ENCODE measurements at regions not wholly inside any gene's neighbourhood (a gene's known extent, or its start where the extent isn't known, plus 50 kb on each side); places are given as distances from the start of the nearest gene placed in this dataset.

DNA sequence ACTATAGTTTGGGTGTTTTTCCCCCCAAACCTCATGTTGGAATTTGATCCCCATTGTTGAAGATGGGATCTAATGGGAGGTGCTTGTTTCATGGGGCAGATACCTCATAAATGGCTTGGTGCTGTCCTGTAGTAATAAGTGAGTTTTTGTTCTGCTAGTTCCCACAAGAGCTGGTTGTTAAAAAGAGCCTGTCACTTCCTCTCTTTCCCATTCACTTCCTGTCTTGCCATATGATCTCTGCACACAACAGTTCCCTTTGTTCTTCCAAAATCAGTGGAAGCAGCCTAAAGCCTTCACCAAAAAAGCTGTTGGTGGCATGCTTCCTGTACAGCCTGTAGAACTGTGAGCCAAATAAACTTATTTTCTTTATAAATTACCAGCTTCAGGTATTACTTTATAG is 768.2 kb upstream of the VRK2 start:
- no peak overlapping the region for H3K4me2 ChIP-seq (ENCODE audit: low read depth, low read length, poor library complexity, severe bottlenecking)

DNA sequence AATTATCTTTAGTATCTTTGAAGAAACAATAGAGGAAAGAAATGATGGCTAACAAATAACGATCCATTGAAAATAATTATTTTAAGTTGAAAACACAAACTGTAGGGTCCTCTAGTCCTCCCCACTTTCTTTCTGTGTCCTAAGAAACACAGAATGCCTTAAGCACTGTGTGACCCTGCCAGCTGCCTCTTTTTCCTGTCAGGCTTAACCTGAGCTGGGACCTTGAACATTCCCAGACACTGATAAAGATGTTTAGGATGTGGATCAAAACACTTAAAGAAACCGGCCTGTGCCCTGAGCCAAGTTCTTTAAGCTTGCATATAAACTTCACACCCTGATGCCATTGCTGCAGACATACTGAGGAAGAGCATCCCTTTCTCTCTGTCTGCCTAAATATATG is 755.4 kb upstream of the VRK2 start:
- Histone ChIP-seq H3K36me3 (ENCODE audit: insufficient read depth, low read length) (no peaks in the 10 kb centered on the region), H3K9me3 (ENCODE audit: insufficient read depth, low read depth, low read length) (no peaks in the 10 kb centered on the region), H3K4me3 (ENCODE audit: low read length, poor library complexity, severe bottlenecking) (no peak overlapping the region), H3K79me2 (ENCODE audit: insufficient read depth, low read length) (no peaks in the 10 kb centered on the region), H2AFZ (ENCODE audit: low read length) (no peak overlapping the region), H4K20me1 (ENCODE audit: insufficient read depth, low read length, poor library complexity, severe bottlenecking) (no peaks in the 10 kb centered on the region), H3F3A (ENCODE audit: low read depth) (no peaks in the 10 kb centered on the region), H3K4me1 (ENCODE audit: insufficient read depth, low read length, poor library complexity, severe bottlenecking) (no peaks in the 10 kb centered on the region), H3K9me2 (replicated peaks; ENCODE audit: low read depth, low read length) (no peaks in the 10 kb centered on the region), H3K4me2 (ENCODE audit: low read depth, low read length, poor library complexity, severe bottlenecking) (no peak overlapping the region), H3K9ac (ENCODE audit: low read depth, low read length, poor library complexity, severe bottlenecking) (no peak overlapping the region), H3K27me3 (ENCODE audit: insufficient read depth, low read length, poor library complexity, severe bottlenecking) (no peaks in the 10 kb centered on the region)
- no peak for TF ChIP-seq EZH2phosphoT487 (IDR thresholded peaks at IDR 0.05; ENCODE audit: borderline replicate concordance)
- TF ChIP-seq, protein P1, sequence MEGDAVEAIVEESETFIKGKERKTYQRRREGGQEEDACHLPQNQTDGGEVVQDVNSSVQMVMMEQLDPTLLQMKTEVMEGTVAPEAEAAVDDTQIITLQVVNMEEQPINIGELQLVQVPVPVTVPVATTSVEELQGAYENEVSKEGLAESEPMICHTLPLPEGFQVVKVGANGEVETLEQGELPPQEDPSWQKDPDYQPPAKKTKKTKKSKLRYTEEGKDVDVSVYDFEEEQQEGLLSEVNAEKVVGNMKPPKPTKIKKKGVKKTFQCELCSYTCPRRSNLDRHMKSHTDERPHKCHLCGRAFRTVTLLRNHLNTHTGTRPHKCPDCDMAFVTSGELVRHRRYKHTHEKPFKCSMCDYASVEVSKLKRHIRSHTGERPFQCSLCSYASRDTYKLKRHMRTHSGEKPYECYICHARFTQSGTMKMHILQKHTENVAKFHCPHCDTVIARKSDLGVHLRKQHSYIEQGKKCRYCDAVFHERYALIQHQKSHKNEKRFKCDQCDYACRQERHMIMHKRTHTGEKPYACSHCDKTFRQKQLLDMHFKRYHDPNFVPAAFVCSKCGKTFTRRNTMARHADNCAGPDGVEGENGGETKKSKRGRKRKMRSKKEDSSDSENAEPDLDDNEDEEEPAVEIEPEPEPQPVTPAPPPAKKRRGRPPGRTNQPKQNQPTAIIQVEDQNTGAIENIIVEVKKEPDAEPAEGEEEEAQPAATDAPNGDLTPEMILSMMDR (conservative IDR thresholded peaks at IDR 0.05; ENCODE audit: low read length), result no peak

More for the DNA sequence above, 768.2 kb upstream of the VRK2 start:
- no peaks in the 10 kb centered on the region for H3K79me2 ChIP-seq (ENCODE audit: insufficient read depth, low read length)
- no peaks in the 10 kb centered on the region for H3F3A ChIP-seq (ENCODE audit: low read depth)
- H3K9ac ChIP-seq (ENCODE audit: low read depth, low read length, poor library complexity, severe bottlenecking), result no peak overlapping the region
- H3K4me3 ChIP-seq (ENCODE audit: low read length, poor library complexity, severe bottlenecking), result no peak overlapping the region
- no peaks in the 10 kb centered on the region for H3K27me3 ChIP-seq (ENCODE audit: insufficient read depth, low read length, poor library complexity, severe bottlenecking)
- H3K4me1 ChIP-seq (ENCODE audit: insufficient read depth, low read length, poor library complexity, severe bottlenecking), result no peaks in the 10 kb centered on the region
- H3K9me2 ChIP-seq (replicated peaks; ENCODE audit: low read depth, low read length), result no peaks in the 10 kb centered on the region
- no peak overlapping the region for H2AFZ ChIP-seq (ENCODE audit: low read length)
- no peaks in the 10 kb centered on the region for H4K20me1 ChIP-seq (ENCODE audit: insufficient read depth, low read length, poor library complexity, severe bottlenecking)
- H3K9me3 ChIP-seq (ENCODE audit: insufficient read depth, low read depth, low read length), result no peaks in the 10 kb centered on the region
- no peak for TF ChIP-seq EZH2phosphoT487 (IDR thresholded peaks at IDR 0.05; ENCODE audit: borderline replicate concordance)
- TF ChIP-seq, protein P1 (conservative IDR thresholded peaks at IDR 0.05; ENCODE audit: low read length), result no peak
- H3K36me3 ChIP-seq (ENCODE audit: insufficient read depth, low read length), result no peaks in the 10 kb centered on the region

DNA sequence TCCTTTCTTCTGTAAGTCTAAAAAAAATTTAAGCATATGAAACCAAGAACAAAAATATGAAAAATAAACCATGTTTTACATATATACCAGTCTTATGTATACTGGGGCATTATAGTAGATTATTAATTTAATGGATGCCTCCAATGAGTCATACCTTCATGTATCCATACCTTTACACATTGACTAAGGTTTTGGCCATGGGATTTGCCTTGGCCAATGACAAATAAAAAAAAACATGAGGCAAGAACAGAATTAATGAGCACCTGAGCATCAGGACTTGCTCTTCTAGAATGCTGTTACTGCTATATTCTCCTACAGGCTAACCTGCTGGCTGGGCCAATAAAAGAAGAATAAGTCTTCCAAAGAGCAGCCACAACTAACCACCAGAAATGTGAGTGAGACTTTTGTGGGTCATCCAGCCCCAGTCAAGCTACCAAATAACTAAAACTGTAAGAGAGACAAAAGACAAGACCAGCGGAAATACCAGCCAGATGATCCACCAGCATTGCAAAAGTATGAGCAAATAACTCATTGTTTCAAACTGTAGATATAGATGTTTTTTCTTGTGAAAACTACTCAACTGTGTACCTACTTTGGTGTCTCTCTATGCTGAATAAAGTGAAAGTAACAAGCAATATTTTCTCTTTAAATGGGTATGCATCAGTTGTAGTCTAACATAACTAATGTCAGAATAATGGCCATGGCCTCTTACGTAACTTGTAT is 749.6 kb upstream of the VRK2 start:
- H3K4me3 ChIP-seq (ENCODE audit: low read length, poor library complexity, severe bottlenecking), result no peak overlapping the region
- H3K4me1 ChIP-seq (ENCODE audit: insufficient read depth, low read length, poor library complexity, severe bottlenecking), result no peaks in the 10 kb centered on the region
- no peaks in the 10 kb centered on the region for H3K9me2 ChIP-seq (replicated peaks; ENCODE audit: low read depth, low read length)
- H3K4me2 ChIP-seq (ENCODE audit: low read depth, low read length, poor library complexity, severe bottlenecking), result no peak overlapping the region
- no peaks in the 10 kb centered on the region for H3K9me3 ChIP-seq (ENCODE audit: insufficient read depth, low read depth, low read length)
- H4K20me1 ChIP-seq (ENCODE audit: insufficient read depth, low read length, poor library complexity, severe bottlenecking), result no peaks in the 10 kb centered on the region
- H3K27me3 ChIP-seq (ENCODE audit: insufficient read depth, low read length, poor library complexity, severe bottlenecking), result no peaks in the 10 kb centered on the region
- H3K79me2 ChIP-seq (ENCODE audit: insufficient read depth, low read length), result no peaks in the 10 kb centered on the region
- H3K36me3 ChIP-seq (ENCODE audit: insufficient read depth, low read length), result no peaks in the 10 kb centered on the region
- H2AFZ ChIP-seq (ENCODE audit: low read length), result no peak overlapping the region
- H3K9ac ChIP-seq (ENCODE audit: low read depth, low read length, poor library complexity, severe bottlenecking), result no peak overlapping the region
- H3F3A ChIP-seq (ENCODE audit: low read depth), result no peaks in the 10 kb centered on the region
- TF ChIP-seq, protein P1 (conservative IDR thresholded peaks at IDR 0.05; ENCODE audit: low read length), result no peak
